GM18520 (cell line): ENCODE measurements at regions not wholly inside any gene's neighbourhood (a gene's known extent, or its start where the extent isn't known, plus 50 kb on each side); places are given as distances from the start of the nearest gene placed in this dataset.

ENCODE experiments used
- ATAC-seq: cut with Tn5 transposase; IDR thresholded peaks from one replicate; pipeline ENCODE4 v1.9.1; 2021; ENCODE audit not compliant: unreplicated experiment

DNA sequence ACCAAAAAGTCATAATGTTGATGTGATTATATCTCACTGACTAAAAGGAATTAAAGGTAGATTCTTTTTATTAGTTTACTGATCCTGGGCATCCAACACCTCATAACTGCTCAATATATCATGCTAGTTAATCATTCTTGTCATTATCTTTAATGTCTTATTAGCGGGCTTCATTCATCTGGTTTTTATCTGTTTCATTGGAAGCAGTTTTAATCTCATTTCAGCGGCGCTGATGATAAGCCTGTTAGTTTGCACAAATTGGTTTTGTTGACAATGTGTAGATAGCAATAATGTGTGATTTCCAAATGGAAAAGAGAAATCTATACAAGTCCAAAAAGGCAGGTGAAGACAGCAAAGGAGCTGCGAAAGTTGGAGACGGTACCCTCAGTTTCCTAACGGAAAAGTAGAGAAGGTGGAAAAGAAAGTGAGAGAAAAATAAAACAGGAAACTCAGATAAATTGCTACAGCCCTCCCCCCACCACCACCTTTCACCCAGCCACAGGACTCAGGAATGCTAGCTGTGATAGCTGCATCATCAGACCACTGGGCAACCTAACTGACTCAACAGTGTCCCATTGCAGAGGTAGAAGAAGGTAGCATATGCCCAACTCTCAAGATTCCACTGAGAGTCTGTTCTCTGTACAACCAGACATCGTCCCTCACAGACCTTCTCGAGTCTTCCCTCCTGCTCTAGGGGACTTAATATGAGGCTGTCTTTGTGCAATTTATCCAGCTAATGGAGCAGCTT lies 241.7 kb upstream of the CAMK1G start:
- ATAC-seq: no peak

DNA sequence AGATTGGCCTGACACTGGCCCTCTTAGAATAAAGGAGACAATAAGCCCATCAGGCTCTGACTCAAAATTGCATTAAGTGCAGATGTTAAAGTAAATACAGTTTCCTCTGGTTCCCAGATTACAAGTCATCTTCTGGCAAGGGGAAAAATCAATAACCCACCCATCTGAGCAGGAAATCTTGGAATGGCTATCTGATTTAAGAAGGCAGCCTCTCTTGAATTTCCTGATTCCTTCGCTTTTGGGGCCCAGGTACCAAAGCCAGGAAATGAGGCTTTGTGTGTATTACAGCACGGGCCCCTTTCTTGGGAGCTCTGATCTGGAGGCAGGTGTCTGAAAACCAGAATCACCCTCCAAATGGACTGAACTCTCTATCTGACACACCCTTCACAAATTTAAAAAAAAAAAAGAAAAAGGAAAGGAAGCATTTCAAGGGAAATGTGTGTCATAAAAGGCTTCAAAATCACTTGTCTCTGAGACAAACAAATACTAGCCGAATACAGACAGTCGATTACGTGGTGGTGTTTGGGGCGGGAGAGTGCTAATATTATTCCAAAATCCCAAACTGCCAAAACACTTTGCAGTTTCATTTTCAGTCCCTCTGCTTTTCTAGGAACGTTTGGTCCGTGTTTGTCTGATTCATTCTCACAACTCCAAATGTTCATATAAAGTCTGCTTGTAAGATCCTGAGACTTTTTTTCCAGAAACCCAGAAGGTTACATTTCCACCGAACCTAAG lies 240.9 kb upstream of the CAMK1G start:
- ATAC-seq: no peak

DNA sequence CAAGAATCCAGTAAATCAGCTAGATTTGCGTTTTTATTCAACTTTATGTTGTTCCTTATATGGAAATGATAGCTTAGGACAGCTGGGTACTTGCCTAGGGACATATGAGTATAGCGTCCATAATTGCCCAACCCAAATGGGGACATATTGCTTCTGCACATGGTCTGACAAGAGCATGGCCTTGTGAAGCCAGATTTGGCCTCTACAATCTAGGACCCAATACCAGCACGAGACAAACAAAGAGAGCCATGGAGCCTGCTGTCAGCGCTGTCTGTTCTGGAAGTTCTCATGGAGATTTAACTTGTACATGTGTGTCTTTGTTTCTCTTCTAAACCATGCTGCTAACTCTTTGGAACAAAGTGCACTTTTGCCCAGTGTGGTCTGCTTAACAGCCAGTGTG lies 240.0 kb upstream of the CAMK1G start:
- ATAC-seq: no peak

DNA sequence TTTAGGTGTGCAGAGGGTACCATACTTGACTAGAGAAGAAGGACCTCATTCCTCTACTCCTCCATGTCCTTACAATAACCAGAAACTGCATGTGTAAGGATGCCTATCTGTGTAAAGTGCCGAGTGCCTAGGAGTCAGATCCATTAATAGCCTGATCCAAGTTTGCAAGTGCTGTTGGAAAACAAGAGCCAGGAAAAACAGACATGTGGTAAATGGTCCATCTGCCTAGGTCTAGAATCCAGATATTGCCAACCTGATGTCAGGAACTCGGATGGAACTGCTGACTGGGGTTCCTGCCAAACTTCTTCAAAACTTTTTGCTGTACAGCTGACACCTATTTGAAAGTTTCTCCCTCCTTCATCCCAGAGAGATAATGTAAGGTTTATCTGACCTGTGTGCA lies 239.4 kb upstream of the CAMK1G start:
- no peak for ATAC-seq

DNA sequence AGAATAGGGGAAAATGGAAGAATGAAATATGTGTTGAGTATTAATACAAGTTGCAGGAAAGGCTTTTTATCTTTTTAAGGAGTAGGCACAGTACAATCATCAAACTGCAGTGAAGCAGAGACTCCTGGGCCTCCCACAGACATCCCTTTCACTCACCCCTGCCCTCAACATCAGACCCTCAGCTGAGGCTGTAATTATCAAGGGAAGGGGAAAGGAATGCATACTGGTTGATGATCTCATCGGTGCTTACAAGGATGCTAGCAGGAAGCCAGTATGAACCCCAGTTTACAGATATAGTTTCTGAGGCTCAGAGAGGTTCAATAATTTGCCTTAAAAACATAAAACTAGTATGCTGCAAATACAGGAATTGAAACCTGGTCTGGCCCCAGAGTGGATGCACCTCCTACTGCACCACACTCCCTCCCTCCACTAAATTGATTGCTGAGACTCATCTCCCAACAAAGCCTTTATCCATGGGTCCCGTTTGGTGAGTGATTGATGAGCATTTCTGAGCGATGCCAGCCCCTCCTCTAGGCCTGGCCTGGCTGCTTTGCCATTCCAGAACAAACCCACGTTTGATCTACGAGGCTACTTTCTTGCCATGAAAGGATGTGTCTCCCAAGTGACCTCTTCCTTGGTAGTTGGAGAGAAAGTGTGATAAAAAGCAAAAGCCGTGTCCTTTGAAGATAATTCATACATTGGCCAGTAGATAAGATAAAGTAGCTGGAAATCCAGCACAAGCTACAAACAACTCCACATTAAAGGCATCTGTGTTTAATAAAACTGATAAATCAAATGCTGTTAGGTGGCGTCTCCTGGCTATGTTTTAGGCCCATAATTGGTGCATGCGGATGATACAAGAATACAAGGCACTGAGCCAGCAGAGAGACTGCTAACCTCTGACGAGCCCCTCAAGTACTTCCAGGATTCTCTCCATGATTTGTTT lies 233.9 kb upstream of the CAMK1G start:
- ATAC-seq: no peak

DNA sequence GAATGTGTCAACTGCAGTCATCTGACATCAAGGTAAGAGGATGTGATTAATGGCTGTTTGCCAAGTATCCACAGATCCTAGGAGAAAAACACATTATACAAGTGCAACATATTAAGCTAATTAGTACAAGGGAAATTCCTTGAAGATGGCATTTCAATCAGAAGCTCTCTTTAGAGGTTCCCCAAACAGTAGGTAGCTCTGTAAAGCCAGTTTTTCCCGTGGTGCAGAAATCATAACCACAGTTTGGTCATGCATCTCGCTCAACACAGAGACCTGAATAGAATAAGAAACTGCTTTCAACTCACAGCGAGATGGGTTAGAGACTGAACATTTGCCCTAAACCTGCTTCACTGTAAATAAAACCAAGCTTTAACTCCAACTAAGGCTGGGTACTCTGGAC lies 230.5 kb upstream of the CAMK1G start:
- no peak for ATAC-seq

DNA sequence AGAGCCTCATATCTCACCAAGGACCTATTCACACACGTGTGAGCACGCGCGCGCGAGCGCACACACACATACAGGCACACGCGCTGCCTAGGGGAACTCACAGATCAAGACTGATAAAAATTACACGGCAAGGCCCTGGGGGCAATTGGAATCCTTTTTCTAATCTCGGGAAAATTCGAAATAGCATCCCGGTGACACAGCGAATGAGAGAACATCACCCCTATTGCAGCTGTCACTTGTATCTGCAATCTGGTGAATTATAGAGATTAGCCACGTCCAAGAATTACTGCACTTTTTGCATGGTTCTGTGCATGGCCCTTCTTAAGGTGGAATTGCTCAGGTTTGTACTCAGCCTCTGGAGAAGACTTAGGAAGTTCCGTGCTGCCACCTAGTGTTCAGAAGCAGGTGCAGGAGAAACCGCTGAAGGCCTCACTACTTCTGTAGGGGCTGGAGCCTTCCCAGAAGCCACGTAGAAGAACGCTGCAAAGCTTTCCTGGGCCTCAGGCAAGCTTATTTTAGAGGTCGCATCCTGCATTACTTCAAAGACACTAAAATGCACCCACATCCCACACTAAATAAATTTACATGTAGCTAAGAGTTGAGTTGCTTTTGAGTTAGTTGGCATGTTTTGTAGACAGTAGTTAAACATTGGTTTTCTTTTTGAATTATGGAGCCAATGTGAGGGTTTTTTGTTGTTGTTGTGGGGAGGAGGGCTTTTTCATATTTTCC lies 229.2 kb upstream of the CAMK1G start:
- peak; percentile 74 for ATAC-seq

DNA sequence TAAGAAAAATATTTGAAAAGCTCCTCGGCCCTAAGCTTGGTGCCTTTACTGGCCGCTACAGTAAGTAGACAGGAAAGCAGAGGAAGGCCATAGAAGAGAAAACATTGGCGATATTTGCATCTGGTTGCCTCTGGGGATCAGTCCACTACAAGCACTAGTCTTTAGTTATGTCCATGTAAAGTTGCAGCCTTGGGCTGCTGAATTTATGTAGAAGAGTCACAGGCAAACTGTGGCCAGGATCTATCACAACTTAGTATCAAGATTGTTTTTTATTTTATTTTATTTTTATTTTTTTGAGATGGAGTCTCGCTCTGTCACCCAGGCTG lies 228.7 kb upstream of the CAMK1G start:
- no peak for ATAC-seq

DNA sequence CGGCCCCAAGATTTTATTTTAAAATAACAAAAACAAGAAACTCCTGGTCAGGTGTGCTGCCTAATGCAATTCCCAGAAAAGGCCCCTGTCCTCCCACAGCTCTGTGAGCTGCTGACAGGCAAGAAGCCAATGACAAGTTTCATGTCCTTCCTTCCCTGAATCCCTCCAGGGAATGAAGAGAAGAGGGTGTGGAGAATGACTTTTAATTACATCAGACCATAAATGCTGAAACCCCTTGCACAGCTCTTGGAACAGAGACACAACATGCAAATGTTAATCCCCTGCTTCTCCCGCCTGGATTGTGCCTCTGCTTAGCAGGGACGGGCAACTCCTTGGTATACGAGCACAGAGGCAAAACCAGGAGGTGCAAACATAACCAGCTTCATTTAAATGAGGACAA lies 228.1 kb upstream of the CAMK1G start:
- ATAC-seq: no peak

DNA sequence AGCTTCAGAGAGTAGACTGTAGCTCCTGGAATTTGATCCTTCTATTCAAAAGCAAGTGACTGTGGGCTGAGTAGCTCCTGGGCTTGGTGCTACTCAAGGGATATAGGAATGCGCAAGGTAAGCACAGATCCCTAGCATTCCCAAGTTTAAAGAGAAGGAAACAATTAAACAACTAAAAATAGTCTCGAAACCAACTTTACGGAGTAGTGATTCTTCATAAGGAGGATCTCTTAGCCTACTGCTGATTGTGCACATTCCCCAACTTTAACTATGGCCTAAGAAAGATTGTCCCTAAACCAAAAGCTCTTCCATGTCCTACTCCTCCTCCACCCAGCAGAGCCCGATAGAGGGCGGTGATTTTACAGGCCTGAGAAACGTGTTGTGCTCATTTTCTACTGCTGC lies 226.5 kb upstream of the CAMK1G start:
- no peak for ATAC-seq

DNA sequence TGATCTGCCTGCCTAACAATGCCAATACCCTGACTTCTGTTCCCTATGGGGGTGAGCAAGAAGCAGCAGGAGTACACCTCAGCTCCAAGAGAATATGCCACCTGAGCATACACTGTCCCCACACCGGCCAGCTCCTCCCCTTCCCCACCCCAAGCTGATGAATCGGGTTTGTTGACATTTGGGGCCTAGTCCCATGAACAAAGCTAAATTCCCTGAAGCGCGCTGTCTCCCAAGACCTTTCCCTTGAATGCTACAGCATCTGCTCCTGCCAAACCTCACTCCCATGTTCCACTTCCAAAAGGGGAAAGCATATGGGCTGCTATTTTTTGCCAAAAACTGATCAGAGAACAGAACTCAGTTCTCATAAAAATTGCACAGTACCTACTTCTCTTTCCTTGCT lies 220.4 kb upstream of the CAMK1G start:
- no peak for ATAC-seq

DNA sequence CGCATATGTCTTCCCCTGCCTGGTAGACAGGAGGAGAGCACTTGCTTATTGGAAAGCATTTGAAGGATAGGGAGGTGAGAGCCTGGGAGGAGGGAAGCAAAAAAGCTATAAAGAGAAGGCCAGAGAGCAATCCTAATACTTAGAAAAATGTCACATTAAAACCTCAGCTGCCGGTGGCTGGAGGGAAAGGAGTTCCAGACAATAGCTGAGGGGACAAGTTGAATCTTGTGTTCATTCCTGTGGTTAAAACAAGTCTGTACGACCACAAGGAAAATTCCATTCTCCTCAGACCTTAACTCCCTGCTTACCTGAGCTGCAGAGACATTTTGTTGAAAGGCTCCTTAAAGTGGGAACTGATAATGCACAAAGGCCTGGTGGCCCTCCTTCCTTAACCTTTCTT lies 218.8 kb upstream of the CAMK1G start:
- ATAC-seq: no peak

DNA sequence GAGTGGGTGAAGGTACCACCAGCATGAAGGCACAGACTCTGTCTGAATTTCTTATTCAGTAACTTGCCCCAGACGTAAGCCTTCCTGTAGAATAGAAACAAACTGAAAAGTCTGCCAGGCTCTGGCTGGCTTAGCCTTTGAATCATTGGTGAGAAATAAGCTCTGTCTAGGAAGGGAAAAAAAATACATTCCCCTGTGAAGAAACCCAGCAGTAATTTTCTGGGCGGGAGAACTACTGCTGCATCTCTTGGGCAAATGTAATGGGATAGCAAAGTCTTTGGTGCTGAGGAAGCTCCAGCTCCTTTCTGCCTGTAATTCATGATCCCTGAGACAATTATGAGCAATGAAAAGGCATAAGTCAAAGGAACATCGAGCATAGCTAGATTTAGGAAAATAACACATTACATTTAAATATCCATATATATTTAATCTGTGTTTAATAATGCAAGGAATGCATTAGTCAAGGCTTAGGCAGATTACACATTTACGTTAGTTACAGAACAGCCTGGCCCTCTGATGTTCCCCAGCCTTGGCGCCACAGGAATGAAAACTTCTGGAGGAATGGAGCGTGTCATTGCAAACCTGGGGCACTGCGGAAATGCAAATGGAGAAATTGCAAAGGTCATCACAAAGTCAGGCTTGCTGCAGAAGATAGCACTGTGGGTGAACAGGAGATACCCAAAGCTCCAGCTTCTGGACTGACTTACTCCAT lies 216.3 kb upstream of the CAMK1G start:
- no peak for ATAC-seq

DNA sequence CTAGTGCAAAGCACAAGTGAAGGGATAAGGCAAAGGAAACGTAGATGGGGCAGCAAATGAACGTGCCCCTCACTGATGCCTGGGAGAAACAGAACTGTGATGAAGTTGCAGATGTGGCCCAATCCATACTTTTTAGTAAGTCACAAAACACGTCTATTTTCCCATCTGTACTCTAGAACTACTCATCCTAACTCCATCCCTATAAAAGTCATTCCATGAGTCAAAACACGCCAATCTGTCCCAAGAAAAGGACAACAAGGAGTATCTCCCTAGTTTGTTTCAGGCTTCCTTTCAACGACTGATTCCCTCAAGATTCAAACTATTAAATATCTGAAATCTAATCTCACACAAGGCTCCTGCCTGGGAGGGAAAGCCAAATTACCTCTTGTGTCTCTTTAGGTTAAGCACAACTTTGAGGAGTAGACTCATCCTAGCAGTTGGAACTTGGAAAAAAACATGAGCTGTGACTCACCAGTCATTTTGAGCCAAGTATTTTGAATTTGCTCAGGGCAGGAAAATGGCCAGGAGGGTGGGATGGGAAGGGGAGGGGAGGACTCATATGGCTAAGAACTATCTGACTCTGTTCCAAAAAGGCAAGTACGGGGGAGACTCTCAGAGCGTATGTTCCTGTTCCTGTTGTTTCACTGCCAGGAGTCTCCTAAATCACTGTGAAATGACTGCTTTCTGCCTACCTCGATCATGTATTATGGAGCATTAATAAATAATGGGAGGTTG lies 214.5 kb upstream of the CAMK1G start:
- ATAC-seq: no peak

DNA sequence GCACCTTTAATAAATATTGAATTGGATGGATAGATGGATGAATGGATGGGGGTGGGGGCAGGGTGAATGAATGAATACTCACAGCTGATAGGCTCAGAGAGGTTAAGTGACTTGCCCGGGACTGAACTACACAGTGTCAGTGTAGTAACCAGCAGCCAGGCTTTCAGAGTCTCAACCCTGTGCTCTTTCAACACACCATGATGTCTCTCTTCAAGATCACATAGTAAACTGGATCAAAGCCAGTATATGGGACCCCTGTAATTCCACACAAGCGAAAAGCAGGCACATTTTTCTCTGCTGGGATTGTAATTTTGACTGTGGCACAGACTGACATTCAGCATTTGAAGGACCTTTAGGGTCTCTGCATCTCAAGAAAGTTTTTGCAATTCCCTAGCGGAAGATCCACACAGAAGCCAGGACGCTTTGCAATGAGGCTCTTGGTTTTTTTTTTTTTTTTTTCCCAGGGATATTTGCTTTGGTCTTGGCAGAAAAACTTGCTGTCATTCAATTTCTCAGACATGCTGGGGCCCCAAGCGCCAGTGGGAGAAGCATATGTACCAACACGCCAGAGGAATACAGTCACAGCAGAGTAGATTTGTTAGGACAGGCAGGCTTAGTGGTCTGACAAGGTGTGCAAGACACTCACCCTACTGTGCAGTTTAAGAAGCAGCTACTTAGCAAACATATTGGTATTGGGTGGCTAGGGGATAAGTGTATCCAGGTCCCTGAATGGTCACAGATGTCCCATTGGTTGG lies 213.1 kb upstream of the CAMK1G start:
- ATAC-seq: no peak

DNA sequence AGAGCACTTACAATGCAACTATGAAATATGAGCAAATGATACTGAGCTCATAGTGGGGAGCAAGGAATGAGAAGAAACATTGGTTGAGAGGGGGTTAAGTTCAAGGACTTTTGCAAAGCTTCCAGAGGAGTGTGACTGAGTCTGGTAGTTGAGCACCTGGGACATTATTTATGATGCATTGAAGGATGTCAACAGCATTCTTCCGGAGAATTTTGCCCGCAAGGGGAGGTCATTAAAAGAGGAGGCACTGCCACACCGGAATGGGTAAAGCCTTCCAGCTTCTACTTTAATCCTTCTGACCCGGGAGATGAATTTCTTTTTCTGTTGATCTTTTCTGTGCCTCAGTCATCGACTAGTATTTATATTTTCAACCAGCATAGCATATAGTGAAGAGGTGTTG lies 208.4 kb upstream of the CAMK1G start:
- ATAC-seq: no peak

DNA sequence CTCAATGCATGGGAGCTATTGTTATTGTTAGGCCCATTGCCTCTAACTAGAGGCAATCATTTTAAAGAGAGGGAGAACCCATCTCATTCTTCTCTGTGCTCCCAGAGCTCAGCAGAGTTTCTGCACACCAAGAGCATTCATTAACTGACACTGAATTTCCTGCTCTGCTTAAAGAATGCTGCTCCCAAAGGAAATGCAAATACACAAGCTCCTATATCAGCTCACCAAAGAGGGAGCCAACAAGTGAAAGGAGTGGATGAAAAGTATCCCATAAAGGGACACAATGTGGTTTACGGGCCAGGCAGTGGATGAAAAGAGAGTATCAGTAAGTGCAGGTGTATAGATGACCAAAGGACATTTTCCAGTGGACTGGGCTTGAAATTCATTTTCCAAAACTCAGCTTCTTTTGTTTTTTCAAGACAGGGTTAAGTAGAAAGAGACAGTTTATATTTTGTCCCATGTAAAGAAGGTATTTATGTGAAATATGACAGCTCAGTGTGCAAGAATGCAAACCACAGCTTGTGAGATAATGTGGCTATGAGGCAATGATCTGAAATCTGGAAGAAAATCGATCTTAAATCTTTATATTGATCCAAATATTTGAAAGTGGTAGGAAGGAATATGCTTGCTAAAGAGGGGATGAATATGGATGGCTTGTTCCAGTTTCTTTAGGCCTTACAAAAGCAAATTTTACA lies 207.7 kb upstream of the CAMK1G start:
- ATAC-seq: no peak

DNA sequence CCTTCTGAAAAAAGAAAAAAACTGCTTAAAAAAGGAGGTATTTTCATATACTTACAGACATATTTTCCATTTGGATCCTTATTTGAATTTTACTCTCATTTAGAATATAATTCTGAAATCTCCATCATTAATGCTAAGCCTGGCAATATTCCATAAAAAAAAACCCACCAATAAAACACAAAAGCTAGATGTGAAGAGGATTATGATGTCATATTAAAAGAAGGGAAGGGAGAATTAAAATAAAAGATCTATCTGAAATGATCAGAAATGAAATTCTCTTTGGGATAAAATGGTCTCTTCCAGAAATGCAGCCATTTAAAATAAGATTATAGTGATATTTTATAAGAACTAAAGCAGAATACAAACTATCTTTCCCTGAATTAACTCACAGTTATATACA lies 206.7 kb upstream of the CAMK1G start:
- ATAC-seq: no peak

DNA sequence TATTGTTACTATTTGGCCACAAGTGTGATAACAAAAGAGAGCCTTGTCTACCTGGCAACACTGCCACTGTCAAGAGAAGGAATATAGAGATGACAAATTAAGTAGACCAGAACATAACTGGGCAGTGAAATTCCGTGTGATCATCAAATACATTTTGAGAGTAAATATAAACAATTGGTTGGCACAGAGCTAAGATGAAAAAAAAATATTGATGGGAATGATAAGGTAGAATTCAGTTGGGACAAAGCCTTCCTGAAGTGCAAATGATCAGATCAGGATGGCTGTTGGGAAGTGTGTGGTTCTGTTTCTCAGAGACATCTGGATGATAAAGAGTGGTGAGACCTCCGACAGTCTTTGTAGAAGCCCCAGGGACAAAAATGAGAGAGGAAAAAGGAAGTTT lies 205.5 kb upstream of the CAMK1G start:
- no peak for ATAC-seq
